Naive thymus-derived CD4-positive, alpha-beta T cell (primary cell): ENCODE measurements at regions not wholly inside any gene's neighbourhood (a gene's known extent, or its start where the extent isn't known, plus 50 kb on each side); places are given as distances from the start of the nearest gene placed in this dataset.

ENCODE experiments used
- ATAC-seq: fragments of 150-1000 bp; cut with Tn5 transposase; 2 replicates; pipeline ENCODE4 v1.10.0; 2021; ENCODE audit warnings: mild to moderate bottlenecking, moderate library complexity
- CTCF ChIA-PET: fragments of 350-600 bp; sonication (Branson Sonifier 250); formaldehyde crosslinking; loops from one replicate; lab custom pipeline; 2021; ENCODE audit warnings: antibody characterized with exemption; lab: Charles Lee
- POLR2A ChIA-PET: fragments of 350-600 bp; sonication (Branson Sonifier 250); formaldehyde crosslinking; loops from one replicate; lab custom pipeline; 2021; ENCODE audit warnings: antibody characterized with exemption, inconsistent platforms; lab: Charles Lee
- DNase-seq, 9 donors: peaks; one replicate each; pipeline versions ENCODE4 v3.0.0 to v3.0.0-alpha.2; 2020 to 2022; ENCODE audit warnings: mixed read lengths in 1 of 9
- H3K27ac ChIP-seq: one replicate; pipeline ENCODE4 v1.7.0; 2013; ENCODE audit warnings: mild to moderate bottlenecking, low read depth, low read length, moderate library complexity
- H3K27me3 ChIP-seq, 2 donors: one replicate each; pipeline ENCODE4 v1.7.0; 2013; ENCODE audit warnings: low read length in 2 of 2, mild to moderate bottlenecking in 2 of 2, moderate library complexity in 2 of 2; ENCODE audit not compliant: control insufficient read depth in 2 of 2, insufficient read depth in 2 of 2
- H3K36me3 ChIP-seq, 3 experiments: 1 replicate in 2 of 3; 2 replicates in 1 of 3; pipeline ENCODE4 v1.7.0; 2013; ENCODE audit warnings: low read length in 3 of 3, mild to moderate bottlenecking in 3 of 3, moderate library complexity in 1 of 3; ENCODE audit not compliant: insufficient read depth in 3 of 3, control insufficient read depth in 2 of 3
- H3K4me1 ChIP-seq, 2 donors: one replicate each; pipeline ENCODE4 v1.7.0; 2013; ENCODE audit warnings: low read length in 2 of 2, mild to moderate bottlenecking in 2 of 2, moderate library complexity in 1 of 2; ENCODE audit not compliant: control insufficient read depth in 2 of 2, insufficient read depth in 2 of 2
- H3K4me3 ChIP-seq: 2 replicates; pipeline ENCODE4 v1.7.0; 2013; ENCODE audit warnings: mild to moderate bottlenecking, low read length
- H3K9me3 ChIP-seq, 3 experiments: 1 replicate in 2 of 3; 2 replicates in 1 of 3; pipeline ENCODE4 v1.7.0; 2013; ENCODE audit warnings: low read length in 3 of 3; ENCODE audit not compliant: control insufficient read depth in 2 of 3
- H3K27ac Mint-ChIP-seq, 9 donors: one replicate each; pipeline ENCODE4 v1.8.0; 2020 to 2022; ENCODE audit warnings: mixed read lengths in 9 of 9, mild to moderate bottlenecking in 8 of 9, moderate library complexity in 5 of 9, inconsistent platforms in 2 of 9
- H3K27me3 Mint-ChIP-seq, 5 donors: one replicate each; pipeline ENCODE4 v1.8.0; 2021 to 2022; ENCODE audit warnings: mixed read lengths in 5 of 5, mild to moderate bottlenecking in 1 of 5
- H3K36me3 Mint-ChIP-seq, 5 donors: one replicate each; pipeline ENCODE4 v1.8.0; 2020 to 2022; ENCODE audit warnings: mixed read lengths in 5 of 5, mild to moderate bottlenecking in 3 of 5, inconsistent platforms in 1 of 5
- H3K4me1 Mint-ChIP-seq, 7 donors: one replicate each; pipeline ENCODE4 v1.8.0; 2020 to 2022; ENCODE audit warnings: mixed read lengths in 7 of 7, mild to moderate bottlenecking in 3 of 7, inconsistent platforms in 1 of 7
- H3K4me3 Mint-ChIP-seq, 10 donors: one replicate each; pipeline ENCODE4 v1.8.0; 2020 to 2022; ENCODE audit warnings: mild to moderate bottlenecking in 10 of 10, mixed read lengths in 10 of 10, moderate library complexity in 6 of 10, inconsistent platforms in 2 of 10
- H3K9me3 Mint-ChIP-seq, 11 donors: one replicate each; pipeline ENCODE4 v1.8.0; 2020 to 2022; ENCODE audit warnings: mixed read lengths in 11 of 11, mild to moderate bottlenecking in 4 of 11, inconsistent platforms in 1 of 11, moderate library complexity in 1 of 11
- intact Hi-C, 2 donors: fragments of 100-400 bp; cut with micrococcal nuclease; formaldehyde crosslinking; loops; one replicate each; pipeline ENCODE4 v1.15.1; 2023

GRCh38 chr10:31652038-31652437 lies 276.6 kb downstream of the ARHGAP12 start:
- Mint-ChIP-seq H3K4me3 (no peak overlapping the region), H3K27ac (no peak overlapping the region), H3K9me3 (peaks cover 0 to 1% (median 0%) of the 10 kb centered on the region in 11 donors), H3K36me3 (no peaks in the 10 kb centered on the region), H3K27me3 (peaks cover 5 to 40% (median 21%) of the 10 kb centered on the region in 5 donors), H3K4me1 (no peaks in the 10 kb centered on the region)
- H3K9me3 ChIP-seq: no peaks in the 10 kb centered on the region
- peaks cover 0 to 9% of the 10 kb centered on the region in 2 donors for H3K27me3 ChIP-seq
- no peak overlapping the region for H3K27ac ChIP-seq
- no peaks in the 10 kb centered on the region for H3K36me3 ChIP-seq
- DNase-seq: no peak
- intact Hi-C loops: no loop called here
- ChIA-PET CTCF (no interaction called here), POLR2A (no interaction called here)
- no peaks in the 10 kb centered on the region for H3K4me1 ChIP-seq
- H3K4me3 ChIP-seq: no peak overlapping the region
- ATAC-seq: no peak

GRCh38 chr10:31650010-31650409 lies 278.6 kb downstream of the ARHGAP12 start:
- Mint-ChIP-seq H3K36me3 (no peaks in the 10 kb centered on the region), H3K4me3 (no peak overlapping the region), H3K4me1 (no peaks in the 10 kb centered on the region), H3K27ac (no peak overlapping the region), H3K9me3 (no peaks in the 10 kb centered on the region), H3K27me3 (peaks cover 0 to 28% (median 19%) of the 10 kb centered on the region in 5 donors)
- DNase-seq (no peak), ATAC-seq (no peak)
- Histone ChIP-seq H3K4me3 (no peak overlapping the region), H3K36me3 (no peaks in the 10 kb centered on the region), H3K27ac (no peak overlapping the region), H3K9me3 (no peaks in the 10 kb centered on the region), H3K4me1 (no peaks in the 10 kb centered on the region), H3K27me3 (peaks cover 0 to 9% of the 10 kb centered on the region in 2 donors)
- intact Hi-C loops: no loop called here
- CTCF ChIA-PET: no interaction called here
- POLR2A ChIA-PET: no interaction called here

- ATAC-seq: no peak
- peaks cover 5 to 23% (median 15%) of the 10 kb centered on the region in 5 donors for H3K27me3 Mint-ChIP-seq
- Histone ChIP-seq H3K36me3 (no peaks in the 10 kb centered on the region), H3K27ac (no peak overlapping the region), H3K4me3 (no peak overlapping the region), H3K9me3 (no peaks in the 10 kb centered on the region), H3K4me1 (no peaks in the 10 kb centered on the region), H3K27me3 (peaks cover 0 to 9% of the 10 kb centered on the region in 2 donors)
- H3K36me3 Mint-ChIP-seq: no peaks in the 10 kb centered on the region
- no peak overlapping the region for H3K27ac Mint-ChIP-seq
- CTCF ChIA-PET: interaction anchor here (0.6 kb wide), 1 partner anchor 480 kb away, joined by 5 read pairs; no protein-coding TSS in a partner anchor
- DNase-seq: no peak
- intact Hi-C loops: no loop called here
- no peak overlapping the region for H3K4me3 Mint-ChIP-seq
- H3K9me3 Mint-ChIP-seq: peaks cover 0 to 2% (median 0%) of the 10 kb centered on the region in 11 donors
- POLR2A ChIA-PET: no interaction called here
- no peaks in the 10 kb centered on the region for H3K4me1 Mint-ChIP-seq
Measured at GRCh38 chr10:31648966-31649365, 279.7 kb downstream of the ARHGAP12 start.

- H3K4me3 Mint-ChIP-seq: no peak overlapping the region
- no peak for ATAC-seq
- Histone ChIP-seq H3K27ac (no peak overlapping the region), H3K9me3 (no peaks in the 10 kb centered on the region), H3K4me3 (no peak overlapping the region), H3K4me1 (no peaks in the 10 kb centered on the region), H3K27me3 (peaks cover 0 to 9% of the 10 kb centered on the region in 2 donors), H3K36me3 (no peaks in the 10 kb centered on the region)
- no peaks in the 10 kb centered on the region for H3K4me1 Mint-ChIP-seq
- peaks cover 6 to 22% (median 13%) of the 10 kb centered on the region in 5 donors for H3K27me3 Mint-ChIP-seq
- DNase-seq: no peak
- ChIA-PET CTCF (no interaction called here), POLR2A (no interaction called here)
- H3K36me3 Mint-ChIP-seq: no peaks in the 10 kb centered on the region
- peaks cover 0 to 5% (median 0%) of the 10 kb centered on the region in 11 donors for H3K9me3 Mint-ChIP-seq
- no peak overlapping the region for H3K27ac Mint-ChIP-seq
- intact Hi-C loops: no loop called here
Measured at GRCh38 chr10:31647861-31648260, 280.8 kb downstream of the ARHGAP12 start.

- ATAC-seq (no peak), DNase-seq (no peak)
- H3K4me3 ChIP-seq: no peak overlapping the region
- peaks cover 0 to 2% of the 10 kb centered on the region in 2 donors for H3K27me3 ChIP-seq
- H3K9me3 ChIP-seq: no peaks in the 10 kb centered on the region
- peaks cover 8 to 25% (median 10%) of the 10 kb centered on the region in 5 donors for H3K27me3 Mint-ChIP-seq
- H3K27ac ChIP-seq: no peak overlapping the region
- no peaks in the 10 kb centered on the region for H3K4me1 Mint-ChIP-seq
- H3K9me3 Mint-ChIP-seq: peaks cover 0 to 5% (median 0%) of the 10 kb centered on the region in 11 donors
- no peak overlapping the region for H3K27ac Mint-ChIP-seq
- intact Hi-C loops: no loop called here
- no peaks in the 10 kb centered on the region for H3K4me1 ChIP-seq
- POLR2A ChIA-PET: no interaction called here
- H3K36me3 Mint-ChIP-seq: no peaks in the 10 kb centered on the region
- H3K36me3 ChIP-seq: no peaks in the 10 kb centered on the region
- no peak overlapping the region for H3K4me3 Mint-ChIP-seq
- CTCF ChIA-PET: no interaction called here
Measured at GRCh38 chr10:31646519-31646918, 282.1 kb downstream of the ARHGAP12 start.

GRCh38 chr10:31645786-31646185 lies 282.8 kb downstream of the ARHGAP12 start:
- Mint-ChIP-seq H3K4me3 (no peak overlapping the region), H3K9me3 (peaks cover 0 to 6% (median 0%) of the 10 kb centered on the region in 11 donors), H3K4me1 (no peaks in the 10 kb centered on the region), H3K36me3 (no peaks in the 10 kb centered on the region), H3K27ac (no peak overlapping the region), H3K27me3 (peaks cover 5 to 19% (median 11%) of the 10 kb centered on the region in 5 donors)
- ChIA-PET CTCF (no interaction called here), POLR2A (no interaction called here)
- no peaks in the 10 kb centered on the region for H3K4me1 ChIP-seq
- no peaks in the 10 kb centered on the region for H3K9me3 ChIP-seq
- no peak for ATAC-seq
- intact Hi-C loops: no loop called here
- no peak overlapping the region for H3K4me3 ChIP-seq
- H3K27me3 ChIP-seq: no peaks in the 10 kb centered on the region
- no peak for DNase-seq
- H3K27ac ChIP-seq: no peak overlapping the region
- H3K36me3 ChIP-seq: no peaks in the 10 kb centered on the region

GRCh38 chr10:31644931-31645633 lies 283.5 kb downstream of the ARHGAP12 start:
- no peak overlapping the region for H3K27ac ChIP-seq
- ATAC-seq: no peak
- H3K9me3 ChIP-seq: no peaks in the 10 kb centered on the region
- ChIA-PET CTCF (no interaction called here), POLR2A (no interaction called here)
- no peaks in the 10 kb centered on the region for H3K36me3 Mint-ChIP-seq
- peak overlapping the region in 1 of 9 donors; percentile 60 for H3K27ac Mint-ChIP-seq
- no peak overlapping the region for H3K4me3 Mint-ChIP-seq
- H3K9me3 Mint-ChIP-seq: peaks cover 0 to 9% (median 0%) of the 10 kb centered on the region in 11 donors
- H3K27me3 Mint-ChIP-seq: peaks cover 5 to 16% (median 13%) of the 10 kb centered on the region in 5 donors
- no peak for DNase-seq
- H3K4me1 ChIP-seq: no peaks in the 10 kb centered on the region
- H3K27me3 ChIP-seq: no peaks in the 10 kb centered on the region
- intact Hi-C loops: no loop called here
- H3K4me1 Mint-ChIP-seq: no peaks in the 10 kb centered on the region
- H3K4me3 ChIP-seq: no peak overlapping the region
- no peaks in the 10 kb centered on the region for H3K36me3 ChIP-seq
